ENCODE measurements at regions not wholly inside any gene's neighbourhood (a gene's known extent, or its start where the extent isn't known, plus 50 kb on each side); places are given as distances from the start of the nearest gene placed in this dataset.

GRCh38 chr17:6297960-6298359 is 137.0 kb downstream of the AIPL1 start:
- TF ChIP-seq CTCF (IDR thresholded peaks at IDR 0.05; ENCODE audit: low read depth, low read length), result no peak
- no peak for DNase-seq (ENCODE audit: low read depth in 2 of 2)
- no peak overlapping the region for H3K4me3 ChIP-seq (replicated peaks in 1 of 2; ENCODE audit: low read depth in 2 of 2, low read length in 2 of 2)

GRCh38 chr17:6297119-6297518 is 137.8 kb downstream of the AIPL1 start:
- no peak for DNase-seq (ENCODE audit: low read depth in 2 of 2)
- H3K4me3 ChIP-seq (replicated peaks in 1 of 2; ENCODE audit: low read depth in 2 of 2, low read length in 2 of 2), result no peak overlapping the region
- no peak for TF ChIP-seq CTCF (IDR thresholded peaks at IDR 0.05; ENCODE audit: low read depth, low read length)

DNA sequence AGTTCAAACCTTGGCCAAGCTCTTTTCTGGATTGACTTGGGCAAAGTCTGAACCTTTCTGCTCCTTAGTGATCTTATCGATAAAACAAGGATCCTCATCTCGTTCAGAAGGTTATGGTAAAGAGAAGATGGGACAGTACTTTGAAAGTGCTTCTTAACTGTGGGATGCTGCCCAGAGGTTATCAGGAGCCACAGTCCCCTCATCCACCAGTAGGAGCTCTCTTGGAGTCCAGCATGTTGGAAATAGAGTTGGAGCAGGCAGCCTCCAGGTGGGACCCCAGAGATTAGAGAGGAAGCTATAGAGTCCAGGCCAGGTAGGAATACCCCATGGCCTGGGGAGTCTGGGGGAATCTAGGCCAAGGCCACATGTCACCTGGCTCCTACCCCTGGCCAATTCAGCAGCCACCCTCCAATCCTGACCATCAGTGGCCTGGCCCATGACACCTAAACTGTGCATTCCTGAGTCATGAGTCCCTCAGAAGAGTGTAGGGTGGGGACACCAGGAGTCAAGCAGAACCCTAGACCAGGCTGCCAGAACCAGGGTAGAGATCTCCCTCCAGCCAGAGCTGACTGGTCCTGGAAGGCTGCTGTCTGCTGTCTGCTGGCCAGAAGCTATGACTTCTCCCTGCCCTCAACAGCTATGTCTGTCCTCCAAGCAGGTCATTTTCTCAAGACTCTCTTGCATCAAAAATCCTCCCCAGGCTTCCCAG is 144.3 kb downstream of the AIPL1 start:
- TF ChIP-seq CTCF (IDR thresholded peaks at IDR 0.05; ENCODE audit: low read depth, low read length), result no peak
- no peak for DNase-seq (ENCODE audit: low read depth in 2 of 2)

DNA sequence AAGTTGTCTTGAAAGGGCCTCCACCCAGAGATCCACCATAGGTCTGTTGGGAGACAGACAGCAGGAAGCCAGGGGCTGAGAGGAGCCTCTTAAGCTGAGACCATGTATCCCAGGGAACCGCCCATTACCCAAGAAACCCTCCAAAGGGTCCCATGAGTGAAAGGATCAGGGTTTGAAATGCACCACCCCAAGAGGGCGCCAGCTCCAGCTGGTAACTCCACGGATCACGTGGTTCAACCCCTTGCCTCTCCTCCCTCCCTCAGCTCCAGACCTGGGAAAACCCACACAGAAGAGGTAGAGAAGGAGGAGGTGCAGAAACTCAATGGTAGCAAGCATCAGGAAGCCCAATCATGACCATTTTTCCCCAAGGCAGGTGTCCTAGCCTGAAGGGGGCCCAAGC is 148.7 kb downstream of the AIPL1 start:
- no peak for TF ChIP-seq CTCF (IDR thresholded peaks at IDR 0.05; ENCODE audit: low read depth, low read length)
- DNase-seq (ENCODE audit: low read depth in 2 of 2), result no peak

More for the DNA sequence above, 144.3 kb downstream of the AIPL1 start:
- no peak overlapping the region for H3K4me3 ChIP-seq (replicated peaks in 1 of 2; ENCODE audit: low read depth in 2 of 2, low read length in 2 of 2)

GRCh38 chr17:6285486-6285885 is 149.4 kb downstream of the AIPL1 start:
- no peak for DNase-seq (ENCODE audit: low read depth in 2 of 2)
- TF ChIP-seq CTCF (IDR thresholded peaks at IDR 0.05; ENCODE audit: low read depth, low read length), result no peak
- no peak overlapping the region for H3K4me3 ChIP-seq (replicated peaks in 1 of 2; ENCODE audit: low read depth in 2 of 2, low read length in 2 of 2)

More for the DNA sequence above, 148.7 kb downstream of the AIPL1 start:
- no peak overlapping the region for H3K4me3 ChIP-seq (replicated peaks in 1 of 2; ENCODE audit: low read depth in 2 of 2, low read length in 2 of 2)

DNA sequence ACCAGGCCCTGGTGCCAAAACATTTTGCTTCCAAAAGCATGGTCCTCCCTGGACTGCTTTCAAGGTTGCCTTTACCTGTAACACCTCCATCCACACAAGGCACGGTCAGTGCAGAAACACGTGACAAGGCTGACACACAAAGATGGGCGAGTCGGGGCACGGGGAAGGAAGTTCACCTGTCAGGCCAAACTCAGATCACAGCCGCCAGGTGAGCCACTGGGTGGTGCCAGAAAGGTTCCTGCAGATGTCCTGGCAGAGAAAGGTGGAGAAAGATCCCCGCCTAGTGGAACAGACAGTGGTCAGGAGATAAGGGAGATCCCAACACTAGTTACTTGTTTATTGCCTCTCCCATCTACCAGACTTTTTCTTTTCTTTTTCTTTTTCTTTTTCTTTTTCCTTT is 155.3 kb downstream of the AIPL1 start:
- no peak overlapping the region for H3K4me3 ChIP-seq (replicated peaks in 1 of 2; ENCODE audit: low read depth in 2 of 2, low read length in 2 of 2)
- DNase-seq (ENCODE audit: low read depth in 2 of 2), result no peak
- no peak for TF ChIP-seq CTCF (IDR thresholded peaks at IDR 0.05; ENCODE audit: low read depth, low read length)

DNA sequence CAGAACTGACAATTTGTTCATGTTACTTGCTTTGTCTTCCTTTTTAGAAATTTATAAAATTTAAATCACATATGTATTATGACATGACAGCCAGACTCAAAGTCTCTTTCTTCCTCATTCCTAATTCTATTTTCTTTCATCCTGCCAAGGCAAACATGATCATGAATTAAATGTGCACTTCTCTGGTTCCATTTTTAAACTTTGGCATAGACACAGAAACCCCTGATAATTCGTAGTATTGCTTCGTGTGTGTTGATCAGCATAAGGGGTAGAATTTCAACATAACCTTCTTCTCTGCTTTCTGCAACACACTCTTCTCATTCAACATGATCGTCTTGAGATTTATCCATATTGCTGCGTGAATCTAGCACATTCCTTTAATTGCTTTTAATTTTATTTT is 156.5 kb downstream of the AIPL1 start:
- no peak for DNase-seq (ENCODE audit: low read depth in 2 of 2)
- TF ChIP-seq CTCF (IDR thresholded peaks at IDR 0.05; ENCODE audit: low read depth, low read length), result no peak
- H3K4me3 ChIP-seq (replicated peaks in 1 of 2; ENCODE audit: low read depth in 2 of 2, low read length in 2 of 2), result no peak overlapping the region

All from cardiac fibroblast (primary cell).